SU-DHL-6 (cell line): ENCODE measurements at regions not wholly inside any gene's neighbourhood (a gene's known extent, or its start where the extent isn't known, plus 50 kb on each side); places are given as distances from the start of the nearest gene placed in this dataset.

ENCODE experiments used
- H2AFZ ChIP-seq: fragments of 200-600 bp; sonication (generic); 2 replicates; pipeline ENCODE4 v1.6.1; 2014; ENCODE audit warnings: low read depth, mild to moderate bottlenecking, moderate library complexity, mixed read lengths, antibody characterized with exemption, low read length; ENCODE audit not compliant: severe bottlenecking
- H3F3A ChIP-seq: fragments of 200-600 bp; shearing (Covaris generic); 2 replicates; pipeline ENCODE4 v1.6.0; 2016; ENCODE audit warnings: antibody characterized with exemption, mild to moderate bottlenecking; ENCODE audit not compliant: insufficient read depth
- H3K27ac ChIP-seq: fragments of 200-600 bp; sonication (generic); 2 replicates; pipeline ENCODE4 v1.5.1; 2016; ENCODE audit warnings: low read depth, mild to moderate bottlenecking, low read length, moderate library complexity, mixed read lengths
- H3K27me3 ChIP-seq: fragments of 200-600 bp; sonication (generic), shearing (Covaris generic); 2 replicates; pipeline ENCODE4 v1.6.0; 2014; ENCODE audit warnings: mild to moderate bottlenecking, low read length
- H3K36me3 ChIP-seq: fragments of 200-600 bp; sonication (generic); 2 replicates; pipeline ENCODE4 v1.6.1; 2014; ENCODE audit warnings: mild to moderate bottlenecking, low read length, mixed read lengths
- H3K4me2 ChIP-seq: fragments of 300-600, 200-600 bp; shearing (Covaris generic), sonication (generic); 2 replicates; pipeline ENCODE4 v1.6.0; 2014; ENCODE audit warnings: low read length, low read depth, mild to moderate bottlenecking; ENCODE audit not compliant: poor library complexity, severe bottlenecking
- H3K4me3 ChIP-seq: fragments of 200-600 bp; sonication (generic); 2 replicates; pipeline ENCODE4 v1.5.1; 2014; ENCODE audit warnings: antibody characterized with exemption, low read length, mild to moderate bottlenecking, mixed read lengths; ENCODE audit not compliant: insufficient read depth, poor library complexity, severe bottlenecking
- H3K79me2 ChIP-seq: fragments of 200-600 bp; sonication (generic); 2 replicates; pipeline ENCODE4 v1.6.1; 2014; ENCODE audit warnings: mild to moderate bottlenecking, low read length, moderate library complexity; ENCODE audit not compliant: insufficient read depth
- H3K9ac ChIP-seq: fragments of 200-600 bp; sonication (generic); 2 replicates; pipeline ENCODE4 v1.7.0; 2014; ENCODE audit warnings: mild to moderate bottlenecking, low read length
- H3K9me2 ChIP-seq: fragments of 200-600 bp; sonication (generic); replicated peaks from 2 replicates; pipeline ENCODE4 v1.6.1; 2014; ENCODE audit warnings: low read length; ENCODE audit not compliant: insufficient read depth
- H3K9me3 ChIP-seq: fragments of 200-600 bp; sonication (generic); 2 replicates; pipeline ENCODE4 v1.6.1; 2014; ENCODE audit warnings: low read length, mixed read lengths; ENCODE audit not compliant: insufficient read depth
- H4K20me1 ChIP-seq: fragments of 200-600 bp; sonication (generic); 2 replicates; pipeline ENCODE4 v1.6.1; 2014; ENCODE audit warnings: low read depth, mild to moderate bottlenecking, antibody characterized with exemption, low read length, moderate library complexity, mixed read lengths
- EZH2phosphoT487 ChIP-seq: fragments of 200-600 bp; sonication (generic), shearing (Covaris generic); conservative IDR thresholded peaks from 2 replicates; pipeline ENCODE4 v1.6.1; 2018; ENCODE audit warnings: mild to moderate bottlenecking, antibody characterized with exemption, low read length, moderate library complexity, mixed read lengths
- TF ChIP-seq, protein P1 (sequence below): fragments of 200-600 bp; sonication (generic); IDR thresholded peaks from one replicate; pipeline ENCODE4 v1.5.1; 2017; ENCODE audit warnings: antibody characterized with exemption, mild to moderate bottlenecking, low read length, moderate library complexity; ENCODE audit not compliant: insufficient read depth, poor library complexity, severe bottlenecking

DNA sequence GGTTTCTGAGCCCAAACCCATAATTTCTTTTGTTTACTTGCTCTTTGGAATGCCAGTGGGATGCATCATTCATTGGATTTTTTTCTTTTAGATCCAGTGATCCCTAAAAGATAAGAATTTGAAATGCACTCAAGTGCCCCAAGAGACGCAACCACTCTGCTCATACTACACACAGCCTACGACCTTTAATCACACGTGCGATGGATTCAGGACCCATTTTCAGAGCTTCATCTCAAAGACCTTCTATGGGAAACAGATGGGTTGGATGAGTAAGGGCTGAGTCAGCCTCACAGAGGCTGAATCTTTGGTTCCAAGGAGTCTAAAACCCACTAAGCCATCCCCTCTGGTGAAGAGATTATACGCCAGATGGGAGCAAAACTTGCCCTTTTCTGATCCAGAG is 265.5 kb upstream of the EXOC2 start:
- no peak overlapping the region for H3K4me3 ChIP-seq
- H3K9me2 ChIP-seq: no peaks in the 10 kb centered on the region
- no peaks in the 10 kb centered on the region for H4K20me1 ChIP-seq
- H3K9ac ChIP-seq: no peak overlapping the region
- H3F3A ChIP-seq: no peaks in the 10 kb centered on the region
- TF ChIP-seq EZH2phosphoT487: no peak
- TF ChIP-seq, protein P1, sequence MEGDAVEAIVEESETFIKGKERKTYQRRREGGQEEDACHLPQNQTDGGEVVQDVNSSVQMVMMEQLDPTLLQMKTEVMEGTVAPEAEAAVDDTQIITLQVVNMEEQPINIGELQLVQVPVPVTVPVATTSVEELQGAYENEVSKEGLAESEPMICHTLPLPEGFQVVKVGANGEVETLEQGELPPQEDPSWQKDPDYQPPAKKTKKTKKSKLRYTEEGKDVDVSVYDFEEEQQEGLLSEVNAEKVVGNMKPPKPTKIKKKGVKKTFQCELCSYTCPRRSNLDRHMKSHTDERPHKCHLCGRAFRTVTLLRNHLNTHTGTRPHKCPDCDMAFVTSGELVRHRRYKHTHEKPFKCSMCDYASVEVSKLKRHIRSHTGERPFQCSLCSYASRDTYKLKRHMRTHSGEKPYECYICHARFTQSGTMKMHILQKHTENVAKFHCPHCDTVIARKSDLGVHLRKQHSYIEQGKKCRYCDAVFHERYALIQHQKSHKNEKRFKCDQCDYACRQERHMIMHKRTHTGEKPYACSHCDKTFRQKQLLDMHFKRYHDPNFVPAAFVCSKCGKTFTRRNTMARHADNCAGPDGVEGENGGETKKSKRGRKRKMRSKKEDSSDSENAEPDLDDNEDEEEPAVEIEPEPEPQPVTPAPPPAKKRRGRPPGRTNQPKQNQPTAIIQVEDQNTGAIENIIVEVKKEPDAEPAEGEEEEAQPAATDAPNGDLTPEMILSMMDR: no peak
- no peak overlapping the region for H2AFZ ChIP-seq
- no peak overlapping the region for H3K27ac ChIP-seq
- H3K79me2 ChIP-seq: no peaks in the 10 kb centered on the region
- H3K27me3 ChIP-seq: no peaks in the 10 kb centered on the region
- no peaks in the 10 kb centered on the region for H3K9me3 ChIP-seq
- no peaks in the 10 kb centered on the region for H3K36me3 ChIP-seq
- no peak overlapping the region for H3K4me2 ChIP-seq

DNA sequence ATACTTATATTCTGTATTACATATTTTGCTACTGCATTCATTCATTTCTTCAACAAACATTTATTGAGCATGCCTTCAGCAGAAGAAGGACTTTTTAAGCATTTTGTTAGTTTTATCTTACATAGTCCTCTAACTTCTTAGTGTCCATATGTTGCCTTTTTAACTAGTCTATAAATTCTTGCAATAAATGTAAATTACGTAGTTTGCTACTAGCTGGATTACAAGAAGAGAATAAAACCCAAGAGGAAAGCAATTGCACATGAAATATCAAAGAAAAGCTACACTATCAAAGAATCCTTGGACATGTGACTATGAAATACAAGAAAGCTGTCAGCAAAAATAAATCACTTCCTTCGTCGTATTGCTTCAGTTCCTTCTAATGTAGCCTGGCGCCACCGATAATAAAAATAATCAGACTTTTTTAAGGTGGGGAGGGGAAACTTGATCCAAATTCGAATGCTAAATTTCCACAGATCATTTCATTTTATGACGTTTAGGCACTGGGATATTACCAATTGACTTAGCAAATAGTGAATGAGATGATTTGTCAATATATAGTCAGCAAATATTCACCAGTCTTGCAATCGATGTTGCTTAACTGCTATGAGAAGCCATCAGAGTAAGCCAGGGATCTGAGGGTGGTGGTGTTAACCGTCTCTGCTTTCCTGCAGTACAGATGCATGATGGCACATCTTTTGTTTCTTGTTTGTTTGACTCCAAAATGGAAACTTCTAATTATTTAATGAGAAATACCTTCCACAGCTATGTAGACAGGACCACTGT is 258.7 kb upstream of the EXOC2 start:
- Histone ChIP-seq H3K36me3 (no peaks in the 10 kb centered on the region), H3K9me3 (no peaks in the 10 kb centered on the region), H3K4me3 (no peak overlapping the region), H4K20me1 (no peaks in the 10 kb centered on the region), H3K27me3 (no peaks in the 10 kb centered on the region), H3K4me2 (no peak overlapping the region), H3K27ac (no peak overlapping the region), H3F3A (no peaks in the 10 kb centered on the region), H3K79me2 (no peaks in the 10 kb centered on the region), H2AFZ (no peak overlapping the region), H3K9ac (no peak overlapping the region), H3K9me2 (no peaks in the 10 kb centered on the region)
- TF ChIP-seq, protein P1: no peak
- TF ChIP-seq EZH2phosphoT487: no peak

DNA sequence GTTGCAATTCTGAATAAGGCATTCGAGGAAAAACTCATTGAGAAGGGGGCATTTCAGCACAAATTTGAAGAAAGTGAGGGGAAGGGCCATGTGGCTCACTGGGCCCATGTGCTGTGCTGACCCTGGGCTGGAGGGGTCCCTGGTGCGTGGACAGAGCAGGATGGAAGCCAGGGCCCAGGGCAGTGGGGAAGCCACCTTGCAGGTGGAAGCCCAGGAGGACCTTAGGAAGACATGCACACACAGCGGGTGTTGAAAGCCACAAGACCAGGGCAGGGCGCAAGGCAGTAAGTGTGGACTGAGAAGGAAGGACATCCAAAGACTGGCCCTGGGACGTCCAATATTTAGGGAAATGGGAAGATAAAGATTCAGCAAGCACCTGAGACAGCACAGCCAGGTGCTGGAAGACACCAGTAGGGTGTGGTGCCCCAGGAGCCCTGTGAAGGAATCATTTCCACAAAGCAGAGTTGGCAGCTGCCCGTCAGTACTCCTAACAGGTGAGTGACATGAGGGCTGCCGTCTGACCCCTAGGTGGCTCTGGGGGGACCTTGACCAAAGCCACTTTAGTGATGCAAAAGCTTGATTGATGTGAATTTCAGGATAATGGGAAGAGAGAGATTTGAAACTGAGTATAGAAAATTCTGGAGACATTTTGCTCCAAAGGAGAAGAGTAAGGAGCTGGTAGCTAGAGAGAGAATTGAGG is 254.4 kb upstream of the EXOC2 start:
- H3K9me3 ChIP-seq: no peaks in the 10 kb centered on the region
- TF ChIP-seq, protein P1: no peak
- no peak for TF ChIP-seq EZH2phosphoT487
- H3F3A ChIP-seq: no peaks in the 10 kb centered on the region
- no peaks in the 10 kb centered on the region for H3K79me2 ChIP-seq
- no peak overlapping the region for H3K4me2 ChIP-seq
- H3K9ac ChIP-seq: no peak overlapping the region
- no peak overlapping the region for H2AFZ ChIP-seq
- H3K9me2 ChIP-seq: no peaks in the 10 kb centered on the region
- H3K27me3 ChIP-seq: no peaks in the 10 kb centered on the region
- no peaks in the 10 kb centered on the region for H4K20me1 ChIP-seq
- no peaks in the 10 kb centered on the region for H3K36me3 ChIP-seq
- H3K4me3 ChIP-seq: no peak overlapping the region
- H3K27ac ChIP-seq: no peak overlapping the region
